Body of pancreas (tissue), 4 donors: ENCODE measurements at regions not wholly inside any gene's neighbourhood (a gene's known extent, or its start where the extent isn't known, plus 50 kb on each side); places are given as distances from the start of the nearest gene placed in this dataset.

ENCODE experiments used
- POLR2A ChIP-seq, 3 donors: fragments of 450-650 bp; IDR thresholded peaks; one replicate each; pipeline ENCODE4 v1.6.1; 2016; ENCODE audit warnings: antibody characterized with exemption in 3 of 3, mild to moderate bottlenecking in 2 of 3
- TF ChIP-seq, protein P1 (sequence below), 7 experiments: fragments of 450-650 bp in 4 of 7; fragments of 200-600 bp in 3 of 7; sonication (generic) in 3 of 7; IDR thresholded peaks; one replicate each; pipeline ENCODE4 v1.5.1; 2016 to 2019; ENCODE audit warnings: antibody characterized with exemption in 7 of 7

GRCh38 chr6:40678941-40679340 lies 91.8 kb upstream of the LRFN2 start:
- TF ChIP-seq, protein P1, sequence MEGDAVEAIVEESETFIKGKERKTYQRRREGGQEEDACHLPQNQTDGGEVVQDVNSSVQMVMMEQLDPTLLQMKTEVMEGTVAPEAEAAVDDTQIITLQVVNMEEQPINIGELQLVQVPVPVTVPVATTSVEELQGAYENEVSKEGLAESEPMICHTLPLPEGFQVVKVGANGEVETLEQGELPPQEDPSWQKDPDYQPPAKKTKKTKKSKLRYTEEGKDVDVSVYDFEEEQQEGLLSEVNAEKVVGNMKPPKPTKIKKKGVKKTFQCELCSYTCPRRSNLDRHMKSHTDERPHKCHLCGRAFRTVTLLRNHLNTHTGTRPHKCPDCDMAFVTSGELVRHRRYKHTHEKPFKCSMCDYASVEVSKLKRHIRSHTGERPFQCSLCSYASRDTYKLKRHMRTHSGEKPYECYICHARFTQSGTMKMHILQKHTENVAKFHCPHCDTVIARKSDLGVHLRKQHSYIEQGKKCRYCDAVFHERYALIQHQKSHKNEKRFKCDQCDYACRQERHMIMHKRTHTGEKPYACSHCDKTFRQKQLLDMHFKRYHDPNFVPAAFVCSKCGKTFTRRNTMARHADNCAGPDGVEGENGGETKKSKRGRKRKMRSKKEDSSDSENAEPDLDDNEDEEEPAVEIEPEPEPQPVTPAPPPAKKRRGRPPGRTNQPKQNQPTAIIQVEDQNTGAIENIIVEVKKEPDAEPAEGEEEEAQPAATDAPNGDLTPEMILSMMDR (IDR thresholded peaks at IDR 0.05): no peak
- TF ChIP-seq POLR2A (IDR thresholded peaks at IDR 0.05): no peak
